HFFc6 (cell line): ENCODE measurements at regions not wholly inside any gene's neighbourhood (a gene's known extent, or its start where the extent isn't known, plus 50 kb on each side); places are given as distances from the start of the nearest gene placed in this dataset.
"Not testable (repeated sequence)": the region's sequence is repeated elsewhere in the genome, so short reads cannot be mapped to it uniquely, and the experiment has no call there.

ENCODE experiments used
- DNase-seq: peaks from one replicate; pipeline ENCODE4 v3.0.0-alpha.2; 2018
- H3K27ac Mint-ChIP-seq: 2 replicates; pipeline ENCODE4 v1.8.0; 2020; ENCODE audit warnings: mild to moderate bottlenecking, mixed read lengths
- H3K27me3 Mint-ChIP-seq: 2 replicates; pipeline ENCODE4 v1.8.0; 2021; ENCODE audit warnings: mild to moderate bottlenecking, moderate library complexity, mixed read lengths; ENCODE audit not compliant: insufficient read depth
- H3K36me3 Mint-ChIP-seq: 2 replicates; pipeline ENCODE4 v1.8.0; 2021; ENCODE audit warnings: low read depth, mixed read lengths
- H3K4me1 Mint-ChIP-seq: 2 replicates; pipeline ENCODE4 v1.8.0; 2020; ENCODE audit warnings: low read depth, mixed read lengths
- H3K4me3 Mint-ChIP-seq: 2 replicates; pipeline ENCODE4 v1.8.0; 2020; ENCODE audit warnings: mild to moderate bottlenecking, moderate library complexity, mixed read lengths
- H3K9me3 Mint-ChIP-seq: 2 replicates; pipeline ENCODE4 v1.8.0; 2020; ENCODE audit warnings: mild to moderate bottlenecking, mixed read lengths
- CTCF ChIP-seq: fragments of 200-600 bp; sonication (generic); IDR thresholded peaks from 2 replicates; pipeline ENCODE4 v1.5.0; 2021; ENCODE audit warnings: antibody characterized with exemption, mild to moderate bottlenecking

- no peak for TF ChIP-seq CTCF
- H3K36me3 Mint-ChIP-seq: no peaks in the 10 kb centered on the region
These were observed 871.7 kb downstream of the DACH1 start for GRCh38 chr13:70995338-70995737.

GRCh38 chr13:70994191-70994590 lies 872.8 kb downstream of the DACH1 start:
- DNase-seq: no peak
- no peak for TF ChIP-seq CTCF
- no peaks in the 10 kb centered on the region for H3K27me3 Mint-ChIP-seq
- peaks cover 4% of the 10 kb centered on the region; the same call in 1 of the 2 replicates for H3K9me3 Mint-ChIP-seq
- no peaks in the 10 kb centered on the region for H3K4me1 Mint-ChIP-seq
- H3K27ac Mint-ChIP-seq: no peak overlapping the region
- H3K36me3 Mint-ChIP-seq: no peaks in the 10 kb centered on the region
- H3K4me3 Mint-ChIP-seq: no peak overlapping the region

More at GRCh38 chr13:70995338-70995737, 871.7 kb downstream of the DACH1 start:
- no peaks in the 10 kb centered on the region for H3K4me1 Mint-ChIP-seq
- H3K27ac Mint-ChIP-seq: no peak overlapping the region
- no peak overlapping the region for H3K4me3 Mint-ChIP-seq
- H3K27me3 Mint-ChIP-seq: no peaks in the 10 kb centered on the region
- peaks cover 13% of the 10 kb centered on the region for H3K9me3 Mint-ChIP-seq
- no peak for DNase-seq

- no peak for TF ChIP-seq CTCF
- peaks cover 38% of the 10 kb centered on the region for H3K9me3 Mint-ChIP-seq
- no peaks in the 10 kb centered on the region for H3K36me3 Mint-ChIP-seq
- no peak for DNase-seq
- no peak overlapping the region for H3K4me3 Mint-ChIP-seq
- no peaks in the 10 kb centered on the region for H3K27me3 Mint-ChIP-seq
- no peak overlapping the region for H3K27ac Mint-ChIP-seq
- no peaks in the 10 kb centered on the region for H3K4me1 Mint-ChIP-seq
These were observed 878.8 kb upstream of the KLHL1 start for GRCh38 chr13:70987043-70987442.

- DNase-seq: no peak
- H3K4me1 Mint-ChIP-seq: no peaks in the 10 kb centered on the region
- no peak for TF ChIP-seq CTCF
- no peak overlapping the region for H3K27ac Mint-ChIP-seq
- H3K9me3 Mint-ChIP-seq: peaks cover 47% of the 10 kb centered on the region
- no peaks in the 10 kb centered on the region for H3K27me3 Mint-ChIP-seq
- H3K4me3 Mint-ChIP-seq: no peak overlapping the region
- no peaks in the 10 kb centered on the region for H3K36me3 Mint-ChIP-seq
These were observed 877.1 kb upstream of the KLHL1 start for GRCh38 chr13:70985371-70985770.

- peaks cover 30% of the 10 kb centered on the region for H3K9me3 Mint-ChIP-seq
- H3K27me3 Mint-ChIP-seq, H3K27ac Mint-ChIP-seq, H3K36me3 Mint-ChIP-seq, H3K4me1 Mint-ChIP-seq, DNase-seq, H3K4me3 Mint-ChIP-seq: not testable (repeated sequence)
These were observed 873.0 kb upstream of the KLHL1 start for GRCh38 chr13:70981219-70981618.

GRCh38 chr13:70969321-70969720 lies 861.1 kb upstream of the KLHL1 start:
- 0 out of 2 replicates have a peak, but pooled peaks cover 4% of the 10 kb centered on the region for H3K36me3 Mint-ChIP-seq
- no peak overlapping the region for H3K4me3 Mint-ChIP-seq
- H3K4me1 Mint-ChIP-seq: no peaks in the 10 kb centered on the region
- no peaks in the 10 kb centered on the region for H3K27me3 Mint-ChIP-seq
- no peak overlapping the region for H3K27ac Mint-ChIP-seq
- DNase-seq: no peak
- H3K9me3 Mint-ChIP-seq: peaks cover 10% of the 10 kb centered on the region
- TF ChIP-seq CTCF: no peak
